ENCODE measurements at regions not wholly inside any gene's neighbourhood (a gene's known extent, or its start where the extent isn't known, plus 50 kb on each side); places are given as distances from the start of the nearest gene placed in this dataset.

- Histone ChIP-seq H3K4me1 (ENCODE audit: control insufficient read depth in 4 of 4, insufficient read depth in 4 of 4, low read length in 3 of 4) (no peaks in the 10 kb centered on the region), H3K9ac (ENCODE audit: low read depth in 1 of 2, low read length in 2 of 2) (no peak overlapping the region), H3K9me3 (ENCODE audit: control insufficient read depth in 4 of 4, low read length in 3 of 4) (peaks cover 0 to 8% (median 4%) of the 10 kb centered on the region in 4 donors), H3K36me3 (ENCODE audit: control insufficient read depth in 4 of 4, insufficient read depth in 3 of 4, low read depth in 1 of 4, low read length in 3 of 4) (no peaks in the 10 kb centered on the region), H3K27me3 (ENCODE audit: control insufficient read depth in 4 of 4, insufficient read depth in 4 of 4, low read length in 3 of 4) (no peaks in the 10 kb centered on the region), H3K4me3 (ENCODE audit: low read depth in 1 of 3, low read length in 3 of 3) (no peak overlapping the region), H3K27ac (ENCODE audit: low read depth in 1 of 2, low read length in 2 of 2) (no peak overlapping the region)
- 91% methylated on average over 3 of the region's 3 CpGs for WGBS
- DNase-seq (ENCODE audit: low spot score): no peak
- TF ChIP-seq EGR1 (IDR thresholded peaks at IDR 0.05; ENCODE audit: low read depth in 2 of 2) (no peak), REST (IDR thresholded peaks at IDR 0.05) (no peak), RXRA (IDR thresholded peaks at IDR 0.05) (no peak), SP1 (IDR thresholded peaks at IDR 0.05) (no peak), HNF4G (IDR thresholded peaks at IDR 0.05) (no peak), FOXA1 (IDR thresholded peaks at IDR 0.05) (no peak), HNF4A (conservative IDR thresholded peaks at IDR 0.05) (no peak), GABPA (IDR thresholded peaks at IDR 0.05 in 1 of 2, conservative IDR thresholded peaks at IDR 0.05 in 1 of 2) (no peak), ZBTB33 (IDR thresholded peaks at IDR 0.05) (no peak), NR2F2 (IDR thresholded peaks at IDR 0.05) (no peak), TAF1 (conservative IDR thresholded peaks at IDR 0.05) (no peak), MAX (IDR thresholded peaks at IDR 0.05) (no peak), FOXA2 (IDR thresholded peaks at IDR 0.05) (no peak), JUND (IDR thresholded peaks at IDR 0.05) (no peak), CTCF (IDR thresholded peaks at IDR 0.05; ENCODE audit: low read depth, low read length, missing input control) (no peak), RAD21 (IDR thresholded peaks at IDR 0.05) (no peak), ATF3 (IDR thresholded peaks at IDR 0.05) (no peak), YY1 (IDR thresholded peaks at IDR 0.05) (no peak)
Observed at GRCh38 chr2:223529696-223530095, 72.5 kb downstream of the SCG2 start.

All from liver (tissue), 8 donors.